ENCODE measurements at regions not wholly inside any gene's neighbourhood (a gene's known extent, or its start where the extent isn't known, plus 50 kb on each side); places are given as distances from the start of the nearest gene placed in this dataset.
A peak's percentile ranks its signal among the peaks of the same experiment; 100 is the strongest.

DNA sequence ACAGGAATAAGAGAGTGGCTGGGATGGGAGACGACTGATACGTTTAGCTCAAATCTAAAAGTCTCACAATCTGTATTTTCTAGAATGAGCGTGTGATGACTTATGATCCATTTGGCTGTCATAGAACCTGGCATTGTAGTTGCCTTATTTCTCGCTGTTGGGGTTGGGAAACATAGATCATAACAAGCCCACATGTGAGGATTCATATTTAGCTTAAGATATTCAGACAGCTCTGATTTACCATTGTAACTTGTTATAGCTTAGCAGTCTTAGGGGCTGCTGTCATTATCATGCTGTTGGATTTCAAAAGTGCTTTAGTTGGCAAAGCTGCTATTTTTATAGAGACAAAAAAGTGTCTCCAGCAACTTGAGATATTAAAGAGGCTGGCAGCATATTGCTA lies 871.3 kb downstream of the ZPLD1 start:
- 7% methylated on average over 4 of the region's 4 CpGs for WGBS (ENCODE audit: missing lambda C conversion rate)
- ChIA-PET CTCF (no interaction called here), POLR2A (no interaction called here)
- no peaks in the 10 kb centered on the region for H3K4me1 ChIP-seq
- H3K4me2 ChIP-seq = no peak overlapping the region
- FAIRE-seq (no peak), DNase-seq (ENCODE audit: low read depth in 1 of 2, low spot score in 1 of 2) (no peak), ATAC-seq (no peak)
- TF ChIP-seq POLR2A (IDR thresholded peaks at IDR 0.05; ENCODE audit: low read length) = no peak
- TF ChIP-seq FOXS1 (CRISPR knock-in tag; IDR thresholded peaks at IDR 0.05) = no peak
- TF ChIP-seq, protein P1, sequence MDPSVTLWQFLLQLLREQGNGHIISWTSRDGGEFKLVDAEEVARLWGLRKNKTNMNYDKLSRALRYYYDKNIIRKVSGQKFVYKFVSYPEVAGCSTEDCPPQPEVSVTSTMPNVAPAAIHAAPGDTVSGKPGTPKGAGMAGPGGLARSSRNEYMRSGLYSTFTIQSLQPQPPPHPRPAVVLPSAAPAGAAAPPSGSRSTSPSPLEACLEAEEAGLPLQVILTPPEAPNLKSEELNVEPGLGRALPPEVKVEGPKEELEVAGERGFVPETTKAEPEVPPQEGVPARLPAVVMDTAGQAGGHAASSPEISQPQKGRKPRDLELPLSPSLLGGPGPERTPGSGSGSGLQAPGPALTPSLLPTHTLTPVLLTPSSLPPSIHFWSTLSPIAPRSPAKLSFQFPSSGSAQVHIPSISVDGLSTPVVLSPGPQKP (IDR thresholded peaks at IDR 0.05; ENCODE audit: low read depth, low read length) = no peak
- no peak for TF ChIP-seq MAFK (IDR thresholded peaks at IDR 0.05; ENCODE audit: partially characterized antibody)
- no peak overlapping the region for H3K4me3 ChIP-seq
- H3K9me3 ChIP-seq = no peaks in the 10 kb centered on the region
- no peak overlapping the region for H3K27ac ChIP-seq

DNA sequence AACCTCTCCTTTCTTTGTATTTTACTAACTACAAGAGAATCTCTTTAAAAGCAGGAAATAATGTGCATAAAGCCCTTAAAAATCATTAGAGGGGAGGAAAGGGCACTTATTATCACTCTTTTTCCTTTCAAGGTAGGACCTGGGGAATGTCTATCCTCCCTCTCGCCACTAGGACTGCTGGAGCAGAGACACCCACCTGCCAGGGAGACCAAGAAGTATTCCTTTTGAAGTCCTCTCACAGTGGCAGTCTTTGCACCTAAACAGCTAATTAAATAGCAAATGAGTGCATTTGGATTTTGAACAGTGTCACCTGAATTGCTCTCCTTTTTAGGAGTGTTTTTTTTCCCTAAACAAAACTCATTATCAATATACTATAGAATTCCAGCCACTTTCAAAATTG lies 874.1 kb downstream of the ZPLD1 start:
- ChIA-PET POLR2A (no interaction called here), CTCF (no interaction called here)
- WGBS (ENCODE audit: missing lambda C conversion rate) = 11% methylated on average over 1 of the region's 1 CpG
- TF ChIP-seq RARB (CRISPR knock-in tag; IDR thresholded peaks at IDR 0.05) (no peak), HOXB5 (CRISPR knock-in tag; IDR thresholded peaks at IDR 0.05) (no peak), ZC3H11A (IDR thresholded peaks at IDR 0.05) (no peak), ZFP36 (IDR thresholded peaks at IDR 0.05; ENCODE audit: borderline replicate concordance, partially characterized antibody) (no peak), CBX8 (IDR thresholded peaks at IDR 0.05) (no peak), ZNF302 (CRISPR knock-in tag; IDR thresholded peaks at IDR 0.05) (no peak), PHF8 (IDR thresholded peaks at IDR 0.05; ENCODE audit: borderline replicate concordance, low read depth) (no peak), CHD4 (IDR thresholded peaks at IDR 0.05; ENCODE audit: borderline replicate concordance) (no peak), SREBF2 (IDR thresholded peaks at IDR 0.05) (no peak), EP300 (IDR thresholded peaks at IDR 0.05) (no peak), RCOR1 (IDR thresholded peaks at IDR 0.05; ENCODE audit: low read depth, low read length) (no peak), ZSCAN20 (CRISPR knock-in tag; IDR thresholded peaks at IDR 0.05) (no peak), RFX5 (IDR thresholded peaks at IDR 0.05) (no peak), FOSL2 (IDR thresholded peaks at IDR 0.05) (no peak), FOSL2 (CRISPR knock-in tag; IDR thresholded peaks at IDR 0.05) (no peak), HEYL (CRISPR knock-in tag; IDR thresholded peaks at IDR 0.05) (no peak), POLR2AphosphoS2 (conservative IDR thresholded peaks at IDR 0.05; ENCODE audit: low read length) (no peak), CBX2 (IDR thresholded peaks at IDR 0.05; ENCODE audit: borderline replicate concordance, low read depth) (no peak), CHD2 (IDR thresholded peaks at IDR 0.05; ENCODE audit: low read length, partially characterized antibody) (no peak)
- TF ChIP-seq, protein P2, sequence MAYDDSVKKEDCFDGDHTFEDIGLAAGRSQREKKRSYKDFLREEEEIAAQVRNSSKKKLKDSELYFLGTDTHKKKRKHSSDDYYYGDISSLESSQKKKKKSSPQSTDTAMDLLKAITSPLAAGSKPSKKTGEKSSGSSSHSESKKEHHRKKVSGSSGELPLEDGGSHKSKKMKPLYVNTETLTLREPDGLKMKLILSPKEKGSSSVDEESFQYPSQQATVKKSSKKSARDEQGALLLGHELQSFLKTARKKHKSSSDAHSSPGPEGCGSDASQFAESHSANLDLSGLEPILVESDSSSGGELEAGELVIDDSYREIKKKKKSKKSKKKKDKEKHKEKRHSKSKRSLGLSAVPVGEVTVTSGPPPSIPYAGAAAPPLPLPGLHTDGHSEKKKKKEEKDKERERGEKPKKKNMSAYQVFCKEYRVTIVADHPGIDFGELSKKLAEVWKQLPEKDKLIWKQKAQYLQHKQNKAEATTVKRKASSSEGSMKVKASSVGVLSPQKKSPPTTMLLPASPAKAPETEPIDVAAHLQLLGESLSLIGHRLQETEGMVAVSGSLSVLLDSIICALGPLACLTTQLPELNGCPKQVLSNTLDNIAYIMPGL (CRISPR knock-in tag; IDR thresholded peaks at IDR 0.05; ENCODE audit: borderline replicate concordance) = no peak
- TF ChIP-seq, protein P3, sequence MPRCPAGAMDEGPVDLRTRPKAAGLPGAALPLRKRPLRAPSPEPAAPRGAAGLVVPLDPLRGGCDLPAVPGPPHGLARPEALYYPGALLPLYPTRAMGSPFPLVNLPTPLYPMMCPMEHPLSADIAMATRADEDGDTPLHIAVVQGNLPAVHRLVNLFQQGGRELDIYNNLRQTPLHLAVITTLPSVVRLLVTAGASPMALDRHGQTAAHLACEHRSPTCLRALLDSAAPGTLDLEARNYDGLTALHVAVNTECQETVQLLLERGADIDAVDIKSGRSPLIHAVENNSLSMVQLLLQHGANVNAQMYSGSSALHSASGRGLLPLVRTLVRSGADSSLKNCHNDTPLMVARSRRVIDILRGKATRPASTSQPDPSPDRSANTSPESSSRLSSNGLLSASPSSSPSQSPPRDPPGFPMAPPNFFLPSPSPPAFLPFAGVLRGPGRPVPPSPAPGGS (IDR thresholded peaks at IDR 0.05) = no peak
- DNase-seq (ENCODE audit: low read depth in 1 of 2, low spot score in 1 of 2) (peak in 1 of 2 experiments; percentile 1), FAIRE-seq (no peak), ATAC-seq (no peak)
- no peaks in the 10 kb centered on the region for H3K9me3 ChIP-seq
- no peak overlapping the region for H3K4me2 ChIP-seq
- H3K4me1 ChIP-seq = no peaks in the 10 kb centered on the region
- H3K27ac ChIP-seq = no peak overlapping the region
- H3K4me3 ChIP-seq = no peak overlapping the region

Data from A549 (cell line).